ENCODE measurements at regions not wholly inside any gene's neighbourhood (a gene's known extent, or its start where the extent isn't known, plus 50 kb on each side); places are given as distances from the start of the nearest gene placed in this dataset.
A peak's percentile ranks its signal among the peaks of the same experiment; 100 is the strongest.
"Not testable (repeated sequence)": the region's sequence is repeated elsewhere in the genome, so short reads cannot be mapped to it uniquely, and the experiment has no call there.

GRCh38 chrX:129361576-129361975, 161.7 kb downstream of the SMARCA1 start:
- H3K27ac ChIP-seq (ENCODE audit: low read depth, low read length) = no peak overlapping the region
- no peak overlapping the region for H3K9ac ChIP-seq (ENCODE audit: low read length)
- no peak overlapping the region for H2AFZ ChIP-seq (ENCODE audit: low read depth, low read length, severe bottlenecking)
- no peaks in the 10 kb centered on the region for H3K27me3 ChIP-seq (ENCODE audit: low read length)
- no peaks in the 10 kb centered on the region for H3K9me3 ChIP-seq (ENCODE audit: insufficient read depth, low read length)
- no peak overlapping the region for H3K4me2 ChIP-seq (ENCODE audit: low read depth, low read length, poor library complexity, severe bottlenecking)
- no peaks in the 10 kb centered on the region for H3K79me2 ChIP-seq (ENCODE audit: insufficient read depth, low read length)
- H3K9me2 ChIP-seq (replicated peaks; ENCODE audit: insufficient read depth, low read length) = no peaks in the 10 kb centered on the region
- no peak for TF ChIP-seq CTCF (IDR thresholded peaks at IDR 0.05; ENCODE audit: insufficient read depth, low read length, poor library complexity, severe bottlenecking)
- no peak for TF ChIP-seq EZH2phosphoT487 (conservative IDR thresholded peaks at IDR 0.05; ENCODE audit: low read length)
- H3K36me3 ChIP-seq (ENCODE audit: low read length) = no peaks in the 10 kb centered on the region
- no peaks in the 10 kb centered on the region for H3F3A ChIP-seq (ENCODE audit: insufficient read depth)
- H3K4me3 ChIP-seq (ENCODE audit: insufficient read depth, low read length, poor library complexity, severe bottlenecking) = no peak overlapping the region
- H4K20me1 ChIP-seq (ENCODE audit: low read depth, low read length) = no peaks in the 10 kb centered on the region

GRCh38 chrX:129360175-129360574, 163.1 kb downstream of the SMARCA1 start:
- H3K27me3 ChIP-seq (ENCODE audit: low read length) = no peaks in the 10 kb centered on the region
- no peak for TF ChIP-seq EZH2phosphoT487 (conservative IDR thresholded peaks at IDR 0.05; ENCODE audit: low read length)
- TF ChIP-seq CTCF (IDR thresholded peaks at IDR 0.05; ENCODE audit: insufficient read depth, low read length, poor library complexity, severe bottlenecking) = peak; percentile 14
- no peaks in the 10 kb centered on the region for H3K79me2 ChIP-seq (ENCODE audit: insufficient read depth, low read length)
- H3F3A ChIP-seq (ENCODE audit: insufficient read depth) = no peaks in the 10 kb centered on the region
- no peaks in the 10 kb centered on the region for H3K9me3 ChIP-seq (ENCODE audit: insufficient read depth, low read length)
- H3K9ac ChIP-seq (ENCODE audit: low read length) = no peak overlapping the region
- no peaks in the 10 kb centered on the region for H3K9me2 ChIP-seq (replicated peaks; ENCODE audit: insufficient read depth, low read length)
- H3K27ac ChIP-seq (ENCODE audit: low read depth, low read length) = no peak overlapping the region
- no peaks in the 10 kb centered on the region for H4K20me1 ChIP-seq (ENCODE audit: low read depth, low read length)
- H3K4me2 ChIP-seq (ENCODE audit: low read depth, low read length, poor library complexity, severe bottlenecking) = no peak overlapping the region
- H3K4me3 ChIP-seq (ENCODE audit: insufficient read depth, low read length, poor library complexity, severe bottlenecking) = no peak overlapping the region
- no peak overlapping the region for H2AFZ ChIP-seq (ENCODE audit: low read depth, low read length, severe bottlenecking)
- no peaks in the 10 kb centered on the region for H3K36me3 ChIP-seq (ENCODE audit: low read length)

- H3K9me2 ChIP-seq (replicated peaks; ENCODE audit: insufficient read depth, low read length) = no peaks in the 10 kb centered on the region
- H3K27me3 ChIP-seq (ENCODE audit: low read length) = no peaks in the 10 kb centered on the region
- H2AFZ ChIP-seq (ENCODE audit: low read depth, low read length, severe bottlenecking) = no peak overlapping the region
- H4K20me1 ChIP-seq (ENCODE audit: low read depth, low read length) = no peaks in the 10 kb centered on the region
- no peaks in the 10 kb centered on the region for H3K36me3 ChIP-seq (ENCODE audit: low read length)
- TF ChIP-seq EZH2phosphoT487 (conservative IDR thresholded peaks at IDR 0.05; ENCODE audit: low read length) (no peak), CTCF (IDR thresholded peaks at IDR 0.05; ENCODE audit: insufficient read depth, low read length, poor library complexity, severe bottlenecking) (no peak)
- H3K27ac ChIP-seq (ENCODE audit: low read depth, low read length) = no peak overlapping the region
- H3K9ac ChIP-seq (ENCODE audit: low read length) = no peak overlapping the region
- H3K4me3 ChIP-seq (ENCODE audit: insufficient read depth, low read length, poor library complexity, severe bottlenecking) = no peak overlapping the region
- no peaks in the 10 kb centered on the region for H3K79me2 ChIP-seq (ENCODE audit: insufficient read depth, low read length)
- H3K4me2 ChIP-seq (ENCODE audit: low read depth, low read length, poor library complexity, severe bottlenecking) = no peak overlapping the region
- H3K9me3 ChIP-seq (ENCODE audit: insufficient read depth, low read length) = no peaks in the 10 kb centered on the region
- H3F3A ChIP-seq (ENCODE audit: insufficient read depth) = no peaks in the 10 kb centered on the region
Measured at GRCh38 chrX:129359269-129359668, 164.0 kb downstream of the SMARCA1 start.

- H3K9ac ChIP-seq (ENCODE audit: low read length); H3K79me2 ChIP-seq (ENCODE audit: insufficient read depth, low read length); H3K9me2 ChIP-seq (replicated peaks; ENCODE audit: insufficient read depth, low read length); H3K27ac ChIP-seq (ENCODE audit: low read depth, low read length); H2AFZ ChIP-seq (ENCODE audit: low read depth, low read length, severe bottlenecking); H3K4me2 ChIP-seq (ENCODE audit: low read depth, low read length, poor library complexity, severe bottlenecking); H4K20me1 ChIP-seq (ENCODE audit: low read depth, low read length); H3K4me3 ChIP-seq (ENCODE audit: insufficient read depth, low read length, poor library complexity, severe bottlenecking); H3F3A ChIP-seq (ENCODE audit: insufficient read depth); H3K27me3 ChIP-seq (ENCODE audit: low read length); H3K36me3 ChIP-seq (ENCODE audit: low read length); H3K9me3 ChIP-seq (ENCODE audit: insufficient read depth, low read length): not testable (repeated sequence)
Measured at GRCh38 chrX:129357428-129357827, 165.9 kb downstream of the SMARCA1 start.

Measured in SU-DHL-6 (cell line).